GM23338 (cell line): ENCODE measurements at regions not wholly inside any gene's neighbourhood (a gene's known extent, or its start where the extent isn't known, plus 50 kb on each side); places are given as distances from the start of the nearest gene placed in this dataset.

Experiments used
- CTCF ChIP-seq, 2 experiments: fragments of 200-600 bp in 1 of 2; sonication (generic) in 1 of 2; conservative IDR thresholded peaks; 2 replicates each; pipeline versions ENCODE4 v1.5.1 to v1.6.1; 2016 to 2017; ENCODE audit warnings: antibody characterized with exemption in 2 of 2, low read depth in 2 of 2, mild to moderate bottlenecking in 2 of 2, moderate library complexity in 1 of 2
- EZH2 ChIP-seq: fragments of 200-600 bp; sonication (generic); IDR thresholded peaks from one replicate; pipeline ENCODE4 v1.8.0; 2017; ENCODE audit warnings: antibody characterized with exemption, mild to moderate bottlenecking, low read depth; ENCODE audit not compliant: unreplicated experiment
- EZH2phosphoT487 ChIP-seq: fragments of 200-600 bp; sonication (generic); IDR thresholded peaks from one replicate; pipeline ENCODE4 v1.8.1; 2018; ENCODE audit warnings: antibody characterized with exemption; ENCODE audit not compliant: unreplicated experiment
- JUNB ChIP-seq: IDR thresholded peaks from one replicate; pipeline ENCODE4 v1.6.1; 2016; ENCODE audit warnings: antibody characterized with exemption; ENCODE audit not compliant: unreplicated experiment
- POLR2AphosphoS5 ChIP-seq: IDR thresholded peaks from 2 replicates; pipeline ENCODE4 v1.6.1; 2016; ENCODE audit warnings: antibody characterized with exemption, low read depth
- ZNF114 ChIP-seq: fragments of 250-450 bp; sonication (Bioruptor Pico); IDR thresholded peaks from 2 replicates; pipeline ENCODE4 v1.5.0; 2020; ENCODE audit warnings: mild to moderate bottlenecking, moderate library complexity
- ZNF331 ChIP-seq: fragments of 250-450 bp; sonication (Bioruptor Pico); IDR thresholded peaks from 2 replicates; pipeline ENCODE4 v1.5.0; 2020; ENCODE audit warnings: low read depth, mild to moderate bottlenecking, moderate library complexity
- TF ChIP-seq, protein P1 (sequence below): IDR thresholded peaks from one replicate; pipeline ENCODE4 v1.6.1; 2018; ENCODE audit warnings: antibody characterized with exemption; ENCODE audit not compliant: unreplicated experiment

- TF ChIP-seq CTCF (conservative IDR thresholded peaks at IDR 0.05; ENCODE audit: low read depth in 2 of 2) (no peak), POLR2AphosphoS5 (no peak), ZNF331 (no peak), EZH2 (no peak), EZH2phosphoT487 (no peak), JUNB (no peak), ZNF114 (CRISPR knock-in tag) (no peak)
- TF ChIP-seq, protein P1, sequence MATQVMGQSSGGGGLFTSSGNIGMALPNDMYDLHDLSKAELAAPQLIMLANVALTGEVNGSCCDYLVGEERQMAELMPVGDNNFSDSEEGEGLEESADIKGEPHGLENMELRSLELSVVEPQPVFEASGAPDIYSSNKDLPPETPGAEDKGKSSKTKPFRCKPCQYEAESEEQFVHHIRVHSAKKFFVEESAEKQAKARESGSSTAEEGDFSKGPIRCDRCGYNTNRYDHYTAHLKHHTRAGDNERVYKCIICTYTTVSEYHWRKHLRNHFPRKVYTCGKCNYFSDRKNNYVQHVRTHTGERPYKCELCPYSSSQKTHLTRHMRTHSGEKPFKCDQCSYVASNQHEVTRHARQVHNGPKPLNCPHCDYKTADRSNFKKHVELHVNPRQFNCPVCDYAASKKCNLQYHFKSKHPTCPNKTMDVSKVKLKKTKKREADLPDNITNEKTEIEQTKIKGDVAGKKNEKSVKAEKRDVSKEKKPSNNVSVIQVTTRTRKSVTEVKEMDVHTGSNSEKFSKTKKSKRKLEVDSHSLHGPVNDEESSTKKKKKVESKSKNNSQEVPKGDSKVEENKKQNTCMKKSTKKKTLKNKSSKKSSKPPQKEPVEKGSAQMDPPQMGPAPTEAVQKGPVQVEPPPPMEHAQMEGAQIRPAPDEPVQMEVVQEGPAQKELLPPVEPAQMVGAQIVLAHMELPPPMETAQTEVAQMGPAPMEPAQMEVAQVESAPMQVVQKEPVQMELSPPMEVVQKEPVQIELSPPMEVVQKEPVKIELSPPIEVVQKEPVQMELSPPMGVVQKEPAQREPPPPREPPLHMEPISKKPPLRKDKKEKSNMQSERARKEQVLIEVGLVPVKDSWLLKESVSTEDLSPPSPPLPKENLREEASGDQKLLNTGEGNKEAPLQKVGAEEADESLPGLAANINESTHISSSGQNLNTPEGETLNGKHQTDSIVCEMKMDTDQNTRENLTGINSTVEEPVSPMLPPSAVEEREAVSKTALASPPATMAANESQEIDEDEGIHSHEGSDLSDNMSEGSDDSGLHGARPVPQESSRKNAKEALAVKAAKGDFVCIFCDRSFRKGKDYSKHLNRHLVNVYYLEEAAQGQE: no peak
Observed at GRCh38 chr5:25448646-25449045, 803.9 kb upstream of the CDH10 start.
